ENCODE measurements at regions not wholly inside any gene's neighbourhood (a gene's known extent, or its start where the extent isn't known, plus 50 kb on each side); places are given as distances from the start of the nearest gene placed in this dataset.
"Not testable (repeated sequence)": the region's sequence is repeated elsewhere in the genome, so short reads cannot be mapped to it uniquely, and the experiment has no call there.

GRCh38 chr2:56813490-56813889 lies 629.7 kb downstream of the CCDC85A start:
- no peak for DNase-seq

GRCh38 chr2:56816666-56817065 lies 632.9 kb downstream of the CCDC85A start:
- no peak for DNase-seq

GRCh38 chr2:56831780-56832179 lies 648.0 kb downstream of the CCDC85A start:
- no peak for DNase-seq

GRCh38 chr2:56834686-56835085 lies 650.9 kb downstream of the CCDC85A start:
- DNase-seq, result no peak

GRCh38 chr2:56840009-56840408 lies 656.2 kb downstream of the CCDC85A start:
- DNase-seq, result not testable (repeated sequence)

GRCh38 chr2:56860991-56861390 lies 677.2 kb downstream of the CCDC85A start:
- no peak for DNase-seq

GRCh38 chr2:56871644-56872043 lies 687.9 kb downstream of the CCDC85A start:
- DNase-seq, result no peak

- DNase-seq, result no peak
Observed at GRCh38 chr2:56874717-56875116, 690.9 kb downstream of the CCDC85A start.

- DNase-seq, result no peak
Observed at GRCh38 chr2:56889738-56890137, 705.9 kb downstream of the CCDC85A start.

- DNase-seq, result no peak
Observed at GRCh38 chr2:56892382-56892781, 708.6 kb downstream of the CCDC85A start.

- no peak for DNase-seq
Observed at GRCh38 chr2:56898986-56899385, 715.2 kb downstream of the CCDC85A start.

GRCh38 chr2:56912490-56912889 lies 728.7 kb downstream of the CCDC85A start:
- no peak for DNase-seq

- DNase-seq, result no peak
Observed at GRCh38 chr2:56918790-56919189, 735.0 kb downstream of the CCDC85A start.

GRCh38 chr2:56933976-56934375 lies 750.2 kb downstream of the CCDC85A start:
- no peak for DNase-seq

- DNase-seq, result no peak
Observed at GRCh38 chr2:56934866-56935265, 751.1 kb downstream of the CCDC85A start.

GRCh38 chr2:56940054-56940453 lies 756.3 kb downstream of the CCDC85A start:
- DNase-seq, result no peak

GRCh38 chr2:56952871-56953270 lies 769.1 kb downstream of the CCDC85A start:
- no peak for DNase-seq

GRCh38 chr2:56960581-56960980 lies 776.8 kb downstream of the CCDC85A start:
- DNase-seq, result peak; percentile 83

- no peak for DNase-seq
Observed at GRCh38 chr2:56962673-56963072, 778.9 kb downstream of the CCDC85A start.

- DNase-seq, result no peak
Observed at GRCh38 chr2:56969513-56969912, 785.7 kb downstream of the CCDC85A start.

- no peak for DNase-seq
Observed at GRCh38 chr2:56971383-56971974, 787.7 kb downstream of the CCDC85A start.

- DNase-seq, result no peak
Observed at GRCh38 chr2:56981554-56981953, 797.8 kb downstream of the CCDC85A start.

- DNase-seq, result no peak
Observed at GRCh38 chr2:56985609-56986008, 801.8 kb downstream of the CCDC85A start.

GRCh38 chr2:57022496-57022895 lies 838.7 kb downstream of the CCDC85A start:
- no peak for DNase-seq

- no peak for DNase-seq
Observed at GRCh38 chr2:57044931-57045635, 861.3 kb downstream of the CCDC85A start.

Data from DMS153 (cell line).